HEK293T (cell line): ENCODE measurements at regions not wholly inside any gene's neighbourhood (a gene's known extent, or its start where the extent isn't known, plus 50 kb on each side); places are given as distances from the start of the nearest gene placed in this dataset.

ENCODE experiments used
- ARNT ChIP-seq: fragments of 450-650 bp; IDR thresholded peaks from 2 replicates; pipeline ENCODE4 v1.6.1; 2017; ENCODE audit warnings: mild to moderate bottlenecking
- BHLHE40 ChIP-seq: fragments of 450-650 bp; IDR thresholded peaks from 2 replicates; pipeline ENCODE4 v1.6.1; 2016; ENCODE audit warnings: mild to moderate bottlenecking, moderate library complexity, borderline replicate concordance
- ELF4 ChIP-seq: fragments of 450-650 bp; IDR thresholded peaks from 2 replicates; pipeline ENCODE4 v1.6.1; 2017; ENCODE audit warnings: antibody characterized with exemption
- FOXM1 ChIP-seq: fragments of 450-650 bp; IDR thresholded peaks from 2 replicates; pipeline ENCODE4 v1.6.1; 2017; ENCODE audit warnings: mild to moderate bottlenecking, borderline replicate concordance
- LEF1 ChIP-seq: fragments of 450-650 bp; IDR thresholded peaks from 2 replicates; pipeline ENCODE4 v1.6.1; 2017; ENCODE audit warnings: mild to moderate bottlenecking, borderline replicate concordance
- SP1 ChIP-seq: fragments of 450-650 bp; IDR thresholded peaks from 2 replicates; pipeline ENCODE4 v1.6.1; 2017

GRCh38 chr2:180456801-180457200 lies 449.7 kb upstream of the CWC22 start:
- TF ChIP-seq BHLHE40 (no peak), FOXM1 (no peak), SP1 (no peak), ARNT (no peak), LEF1 (no peak), ELF4 (no peak)
